ENCODE measurements at regions not wholly inside any gene's neighbourhood (a gene's known extent, or its start where the extent isn't known, plus 50 kb on each side); places are given as distances from the start of the nearest gene placed in this dataset.

DNA sequence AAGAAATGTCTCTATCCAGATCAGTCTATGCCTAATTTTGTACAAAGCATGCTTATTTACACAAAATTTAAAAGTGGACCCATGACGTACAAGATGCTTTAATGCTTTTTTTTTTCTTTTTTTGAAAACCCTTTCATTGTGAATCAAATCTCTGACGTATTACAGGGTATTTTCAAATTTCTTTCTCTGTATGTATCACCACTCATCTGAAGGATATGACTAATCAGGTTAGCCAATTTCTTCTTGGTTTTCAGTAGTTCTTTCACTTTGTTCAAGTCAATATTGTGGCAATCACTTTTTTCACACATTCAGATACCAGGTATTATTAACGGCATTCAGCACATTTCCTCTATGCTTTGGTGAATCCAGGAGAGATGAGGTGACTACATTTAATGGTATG, 685.3 kb downstream of the TRHDE start:
- Histone ChIP-seq H3K36me3 (ENCODE audit: insufficient read depth, low read length, poor library complexity, severe bottlenecking) (no peaks in the 10 kb centered on the region), H3K9me3 (ENCODE audit: low read depth, low read length, poor library complexity, severe bottlenecking) (no peaks in the 10 kb centered on the region), H3K27ac (ENCODE audit: low read depth, low read length, poor library complexity, severe bottlenecking) (no peak overlapping the region), H3K4me3 (ENCODE audit: low read depth, low read length, poor library complexity, severe bottlenecking) (no peak overlapping the region), H3K4me1 (ENCODE audit: insufficient read depth, low read length, poor library complexity, severe bottlenecking) (no peaks in the 10 kb centered on the region), H3K27me3 (replicated peaks; ENCODE audit: insufficient read depth, low read depth, low read length, poor library complexity) (no peaks in the 10 kb centered on the region)
- ChIA-PET POLR2A (ENCODE audit: low non-redundant PET) (no interaction called here), CTCF (no interaction called here)
- TF ChIP-seq, protein P1, sequence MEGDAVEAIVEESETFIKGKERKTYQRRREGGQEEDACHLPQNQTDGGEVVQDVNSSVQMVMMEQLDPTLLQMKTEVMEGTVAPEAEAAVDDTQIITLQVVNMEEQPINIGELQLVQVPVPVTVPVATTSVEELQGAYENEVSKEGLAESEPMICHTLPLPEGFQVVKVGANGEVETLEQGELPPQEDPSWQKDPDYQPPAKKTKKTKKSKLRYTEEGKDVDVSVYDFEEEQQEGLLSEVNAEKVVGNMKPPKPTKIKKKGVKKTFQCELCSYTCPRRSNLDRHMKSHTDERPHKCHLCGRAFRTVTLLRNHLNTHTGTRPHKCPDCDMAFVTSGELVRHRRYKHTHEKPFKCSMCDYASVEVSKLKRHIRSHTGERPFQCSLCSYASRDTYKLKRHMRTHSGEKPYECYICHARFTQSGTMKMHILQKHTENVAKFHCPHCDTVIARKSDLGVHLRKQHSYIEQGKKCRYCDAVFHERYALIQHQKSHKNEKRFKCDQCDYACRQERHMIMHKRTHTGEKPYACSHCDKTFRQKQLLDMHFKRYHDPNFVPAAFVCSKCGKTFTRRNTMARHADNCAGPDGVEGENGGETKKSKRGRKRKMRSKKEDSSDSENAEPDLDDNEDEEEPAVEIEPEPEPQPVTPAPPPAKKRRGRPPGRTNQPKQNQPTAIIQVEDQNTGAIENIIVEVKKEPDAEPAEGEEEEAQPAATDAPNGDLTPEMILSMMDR (conservative IDR thresholded peaks at IDR 0.05; ENCODE audit: low read depth, low read length), result no peak
- TF ChIP-seq EZH2 (IDR thresholded peaks at IDR 0.05; ENCODE audit: borderline replicate concordance, low read depth, low read length, poor library complexity, severe bottlenecking), result no peak
- DNase-seq (ENCODE audit: low spot score), result no peak
- intact Hi-C loops (cut with micrococcal nuclease; ENCODE audit: unreplicated experiment), result no loop called here
- BruUV-seq (replicated peaks), result no TSS peak

DNA sequence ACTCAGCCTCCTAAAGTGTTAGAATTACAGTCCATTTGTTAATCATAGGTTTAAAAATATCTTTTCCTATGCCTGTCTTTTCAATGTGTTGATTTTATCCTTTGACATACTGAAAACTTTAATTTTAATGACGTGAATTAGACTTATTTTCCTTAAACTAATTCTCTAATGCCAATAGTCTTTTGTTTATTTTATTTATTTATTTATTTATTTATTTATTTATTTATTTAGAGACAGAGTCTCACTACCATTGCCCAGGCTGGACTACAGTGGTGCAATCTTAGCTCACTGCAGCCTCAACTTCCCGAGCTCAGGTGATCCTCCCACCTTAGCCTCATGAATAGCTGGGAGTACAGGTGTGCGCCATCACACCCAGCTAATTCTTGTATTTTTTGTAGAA, 694.5 kb downstream of the TRHDE start:
- Histone ChIP-seq H3K9me3 (ENCODE audit: low read depth, low read length, poor library complexity, severe bottlenecking) (no peaks in the 10 kb centered on the region), H3K27ac (ENCODE audit: low read depth, low read length, poor library complexity, severe bottlenecking) (no peak overlapping the region), H3K4me1 (ENCODE audit: insufficient read depth, low read length, poor library complexity, severe bottlenecking) (peaks cover 3% of the 10 kb centered on the region), H3K27me3 (replicated peaks; ENCODE audit: insufficient read depth, low read depth, low read length, poor library complexity) (no peaks in the 10 kb centered on the region), H3K4me3 (ENCODE audit: low read depth, low read length, poor library complexity, severe bottlenecking) (no peak overlapping the region), H3K36me3 (ENCODE audit: insufficient read depth, low read length, poor library complexity, severe bottlenecking) (no peaks in the 10 kb centered on the region)
- POLR2A ChIA-PET (ENCODE audit: low non-redundant PET), result no interaction called here
- no peak for DNase-seq (ENCODE audit: low spot score)
- CTCF ChIA-PET, result no interaction called here
- no TSS peak for BruUV-seq (replicated peaks)
- TF ChIP-seq, protein P1 (conservative IDR thresholded peaks at IDR 0.05; ENCODE audit: low read depth, low read length), result no peak
- no peak for TF ChIP-seq EZH2 (IDR thresholded peaks at IDR 0.05; ENCODE audit: borderline replicate concordance, low read depth, low read length, poor library complexity, severe bottlenecking)
- intact Hi-C loops (cut with micrococcal nuclease; ENCODE audit: unreplicated experiment), result no loop called here

- no peak for DNase-seq (ENCODE audit: low spot score)
- POLR2A ChIA-PET (ENCODE audit: low non-redundant PET), result no interaction called here
- H3K9me3 ChIP-seq (ENCODE audit: low read depth, low read length, poor library complexity, severe bottlenecking), result peaks cover 6% of the 10 kb centered on the region
- no peaks in the 10 kb centered on the region for H3K27me3 ChIP-seq (replicated peaks; ENCODE audit: insufficient read depth, low read depth, low read length, poor library complexity)
- CTCF ChIA-PET, result no interaction called here
- intact Hi-C loops (cut with micrococcal nuclease; ENCODE audit: unreplicated experiment), result no loop called here
- H3K4me3 ChIP-seq (ENCODE audit: low read depth, low read length, poor library complexity, severe bottlenecking), result no peak overlapping the region
- no peak overlapping the region for H3K27ac ChIP-seq (ENCODE audit: low read depth, low read length, poor library complexity, severe bottlenecking)
- no TSS peak for BruUV-seq (replicated peaks)
- TF ChIP-seq EZH2 (IDR thresholded peaks at IDR 0.05; ENCODE audit: borderline replicate concordance, low read depth, low read length, poor library complexity, severe bottlenecking), result no peak
- TF ChIP-seq, protein P1 (conservative IDR thresholded peaks at IDR 0.05; ENCODE audit: low read depth, low read length), result no peak
- H3K36me3 ChIP-seq (ENCODE audit: insufficient read depth, low read length, poor library complexity, severe bottlenecking), result no peaks in the 10 kb centered on the region
- no peaks in the 10 kb centered on the region for H3K4me1 ChIP-seq (ENCODE audit: insufficient read depth, low read length, poor library complexity, severe bottlenecking)
Measured at GRCh38 chr12:72974954-72975555, 702.9 kb downstream of the TRHDE start.

All from A673 (cell line).